HG02623 (cell line): ENCODE measurements at regions not wholly inside any gene's neighbourhood (a gene's known extent, or its start where the extent isn't known, plus 50 kb on each side); places are given as distances from the start of the nearest gene placed in this dataset.

Experiments
- ATAC-seq: cut with Tn5 transposase; IDR thresholded peaks from one replicate; pipeline ENCODE4 v1.9.1; 2021; ENCODE audit warnings: moderate library complexity; ENCODE audit not compliant: unreplicated experiment

- ATAC-seq = no peak
These were observed 1515.6 kb downstream of the TBC1D22A start for GRCh38 chr22:48277868-48278581.

DNA sequence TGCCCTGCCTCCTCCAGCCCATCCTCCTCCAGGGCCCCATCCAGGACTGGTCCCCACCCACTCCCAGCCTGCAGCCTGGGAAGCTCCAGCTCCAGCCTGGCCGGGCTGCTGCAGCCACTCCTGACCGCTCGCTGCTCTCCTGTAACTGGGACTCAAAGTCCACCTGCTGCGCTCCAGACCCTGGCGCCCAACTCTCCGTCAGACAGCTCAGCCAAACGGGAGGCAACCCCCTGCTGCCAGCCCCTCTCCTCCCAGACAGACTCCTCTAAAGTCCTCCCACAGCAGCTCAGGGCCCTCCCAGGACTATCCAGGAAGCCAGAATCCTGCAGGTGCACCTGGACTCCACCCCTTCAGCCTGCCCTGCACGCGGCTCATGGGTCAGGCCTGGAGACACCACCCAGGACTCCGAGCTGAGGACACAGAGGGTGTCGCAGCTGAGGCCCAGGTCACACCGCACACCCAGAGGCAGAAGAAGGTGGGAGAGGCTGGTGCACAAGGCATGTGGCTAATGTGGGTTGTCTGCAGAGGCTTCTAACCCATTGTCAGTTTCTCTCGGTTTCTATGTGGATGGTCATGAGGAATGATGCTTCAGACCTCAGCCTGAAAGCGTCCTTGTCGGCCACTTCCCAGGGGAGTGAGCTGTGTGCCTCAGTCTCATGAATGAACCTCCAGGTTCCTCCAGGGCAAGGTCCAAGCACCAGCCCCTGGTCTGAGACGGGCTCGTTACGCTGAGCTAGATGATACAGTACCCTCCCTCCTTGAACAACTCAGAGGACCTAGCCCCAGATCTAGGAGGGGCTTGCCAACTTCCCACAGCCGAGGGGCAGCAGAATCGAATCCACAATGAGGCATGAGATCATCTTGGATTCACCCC, 1514.8 kb downstream of the TBC1D22A start:
- no peak for ATAC-seq

DNA sequence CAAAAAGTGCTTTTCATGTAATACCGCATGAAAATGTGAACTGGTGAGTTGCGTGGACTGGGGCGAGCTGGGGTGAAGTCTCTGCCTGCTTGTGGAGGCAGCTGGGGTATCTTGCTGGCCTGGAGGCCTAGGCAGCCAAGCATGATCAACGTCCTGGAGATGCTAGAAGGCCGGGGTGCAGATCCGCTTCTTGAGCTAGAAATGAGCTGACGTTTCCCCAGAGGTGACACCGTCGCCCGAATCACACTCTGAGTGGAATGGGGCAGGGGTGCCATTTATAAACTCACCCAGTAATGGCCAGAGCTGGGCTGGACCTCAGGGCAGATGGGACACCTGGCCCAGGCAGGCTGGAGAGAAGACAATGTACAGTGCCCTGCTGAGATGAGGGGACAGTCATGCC, 1513.0 kb downstream of the TBC1D22A start:
- ATAC-seq = no peak

DNA sequence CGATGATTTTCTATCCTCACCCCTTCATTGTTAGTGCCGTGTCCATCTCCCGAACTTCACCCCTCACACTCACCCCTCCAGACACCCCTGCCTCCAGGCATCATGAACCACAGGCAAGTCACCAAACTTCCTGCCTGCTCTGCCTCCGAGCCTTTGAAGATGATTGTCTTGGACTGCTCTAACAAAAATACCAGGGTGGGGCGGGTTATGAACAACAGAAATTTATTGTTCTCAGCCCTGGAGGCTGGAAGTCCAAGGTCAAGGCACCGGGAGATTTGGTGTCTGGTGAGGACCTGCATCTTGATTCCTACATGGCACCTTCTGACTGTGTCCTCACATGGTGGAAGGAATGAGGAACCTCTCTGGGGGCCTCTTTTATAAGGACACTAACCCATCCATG, 1508.3 kb downstream of the TBC1D22A start:
- ATAC-seq = no peak

- ATAC-seq = no peak
These were observed 1506.5 kb downstream of the TBC1D22A start for GRCh38 chr22:48268771-48269552.

GRCh38 chr22:48268293-48268692, 1505.8 kb downstream of the TBC1D22A start:
- ATAC-seq = no peak

GRCh38 chr22:48267681-48268080, 1505.2 kb downstream of the TBC1D22A start:
- ATAC-seq = no peak

- ATAC-seq = no peak
These were observed 1502.7 kb downstream of the TBC1D22A start for GRCh38 chr22:48265000-48265625.

GRCh38 chr22:48264586-48264985, 1502.1 kb downstream of the TBC1D22A start:
- ATAC-seq = no peak

- ATAC-seq = no peak
These were observed 1501.4 kb downstream of the TBC1D22A start for GRCh38 chr22:48263791-48264351.

DNA sequence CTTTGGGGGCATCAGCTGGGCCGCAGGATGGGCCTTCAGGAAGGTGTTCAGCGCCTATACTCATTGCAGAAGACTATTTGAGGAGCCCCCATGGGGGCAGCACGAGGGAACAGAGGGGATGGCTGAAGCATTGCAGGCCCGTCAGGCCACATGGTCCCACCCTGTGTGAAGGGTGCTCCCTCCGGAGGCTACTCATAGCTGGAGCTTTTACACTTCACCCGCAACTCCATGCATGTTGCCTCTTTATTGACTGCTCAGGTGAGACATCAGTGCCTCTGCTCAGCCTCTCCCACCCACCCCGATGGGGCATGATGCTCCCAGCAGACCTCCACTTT, 1500.9 kb downstream of the TBC1D22A start:
- ATAC-seq = no peak

- no peak for ATAC-seq
These were observed 1500.4 kb downstream of the TBC1D22A start for GRCh38 chr22:48262596-48263430.

DNA sequence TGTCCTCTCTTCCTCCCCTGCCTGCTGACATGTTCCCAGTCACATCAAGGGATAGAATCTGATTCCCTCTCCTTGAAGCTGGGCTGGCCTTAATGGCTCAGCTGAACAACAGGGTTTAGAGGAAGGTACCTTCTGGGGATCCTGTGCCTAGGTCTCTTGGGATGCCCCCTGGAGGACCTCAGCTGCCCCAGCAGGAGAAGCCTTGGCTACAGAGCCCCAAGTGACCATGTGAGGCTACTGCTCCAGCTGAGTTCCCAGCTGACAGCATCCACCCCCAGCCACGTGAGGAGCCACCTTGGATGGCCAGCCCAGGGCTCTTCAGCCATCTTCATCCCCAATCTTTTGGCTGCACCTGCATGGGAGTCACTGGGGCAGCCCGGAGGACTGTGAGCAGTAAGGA, 1499.3 kb downstream of the TBC1D22A start:
- ATAC-seq = no peak

DNA sequence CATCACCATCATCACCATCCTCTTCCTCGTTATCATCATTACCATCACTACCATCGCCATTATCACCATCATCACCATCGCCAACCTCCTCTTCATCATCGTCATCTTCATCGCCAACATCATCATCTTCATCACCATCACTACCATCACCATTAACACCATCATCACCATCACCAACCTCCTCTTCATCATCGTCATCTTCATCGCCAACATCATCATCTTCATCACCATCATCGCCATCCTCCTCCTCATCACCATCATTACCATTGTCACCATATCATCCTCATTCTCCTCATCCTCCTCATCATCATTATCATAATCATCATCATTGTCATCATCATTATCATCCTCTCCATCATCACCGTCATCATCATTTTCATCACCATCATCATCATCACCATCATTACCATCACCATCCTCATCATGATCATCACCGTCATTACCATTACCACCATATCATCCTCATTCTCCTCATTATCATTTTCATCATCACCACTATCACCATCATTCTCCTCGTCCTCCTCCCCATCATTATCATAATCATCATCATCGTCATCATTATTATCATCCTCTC, 1498.7 kb downstream of the TBC1D22A start:
- no peak for ATAC-seq

DNA sequence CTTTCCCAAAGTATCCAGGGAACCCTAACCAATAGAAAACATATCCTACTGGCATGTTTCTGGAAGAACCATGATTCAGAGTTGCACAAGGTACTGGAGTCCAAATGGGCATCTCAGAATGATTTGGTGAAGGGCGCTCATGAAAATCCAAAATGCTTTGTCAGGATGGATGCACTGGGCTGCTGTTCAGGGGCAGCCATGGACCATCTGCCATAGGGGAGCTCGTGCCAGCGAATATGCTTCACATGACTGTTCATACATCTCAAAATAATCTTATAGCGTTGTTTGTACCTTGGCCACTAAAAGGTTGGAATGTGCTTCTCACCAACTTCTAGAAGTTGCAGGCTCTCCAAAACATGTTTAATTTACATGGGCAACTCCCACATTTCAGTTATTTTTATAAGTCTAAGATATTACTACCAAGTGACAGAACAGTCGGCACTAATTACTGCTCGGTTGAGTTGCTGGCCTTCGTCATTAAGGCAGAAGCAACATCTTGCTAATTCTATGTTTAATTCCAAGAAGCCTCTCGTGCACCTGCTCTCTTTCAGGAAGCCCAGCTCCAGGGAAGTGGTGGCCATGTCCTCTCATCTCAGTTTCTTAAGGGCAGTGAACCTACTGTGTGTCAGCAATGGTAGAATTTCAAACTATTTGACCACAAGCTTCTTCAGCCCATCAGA, 1497.7 kb downstream of the TBC1D22A start:
- no peak for ATAC-seq

GRCh38 chr22:48258811-48259210, 1496.4 kb downstream of the TBC1D22A start:
- ATAC-seq = no peak

- ATAC-seq = no peak
These were observed 1495.7 kb downstream of the TBC1D22A start for GRCh38 chr22:48258064-48258701.

DNA sequence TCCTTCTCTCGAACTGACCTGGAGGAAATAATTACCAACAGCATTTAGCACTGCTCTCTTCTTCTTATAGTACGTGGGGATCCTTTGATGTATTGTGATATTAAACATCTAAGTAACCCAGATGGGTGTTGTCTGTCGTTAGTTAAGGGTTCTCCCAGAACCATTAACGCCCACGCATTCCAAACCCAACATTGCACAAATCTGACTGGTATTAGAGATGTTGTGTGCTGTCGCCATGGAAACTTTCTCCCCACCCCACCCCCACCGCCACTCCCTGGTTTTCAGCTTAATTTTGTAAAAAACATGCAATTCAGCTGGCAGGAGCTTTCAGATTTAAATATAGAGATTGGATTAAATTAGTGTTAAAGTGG, 1495.2 kb downstream of the TBC1D22A start:
- no peak for ATAC-seq
